A673 (cell line): ENCODE measurements at regions not wholly inside any gene's neighbourhood (a gene's known extent, or its start where the extent isn't known, plus 50 kb on each side); places are given as distances from the start of the nearest gene placed in this dataset.

Source experiments
- CTCF ChIP-seq: fragments of 300-800, 200-600 bp; sonication (generic); conservative IDR thresholded peaks from 2 replicates; pipeline ENCODE4 v1.5.1; 2017; ENCODE audit warnings: low read depth, mild to moderate bottlenecking, antibody characterized with exemption, low read length, moderate library complexity, mixed read lengths
- EZH2 ChIP-seq: fragments of 200-600 bp; sonication (generic); IDR thresholded peaks from 2 replicates; pipeline ENCODE4 v1.6.1; 2017; ENCODE audit warnings: borderline replicate concordance, low read depth, mild to moderate bottlenecking, mixed read lengths, antibody characterized with exemption, low read length; ENCODE audit not compliant: poor library complexity, severe bottlenecking

- TF ChIP-seq CTCF (no peak), EZH2 (no peak)
These were observed 198.6 kb upstream of the PLSCR5 start for GRCh38 chr3:146803745-146804144.
